Stimulated activated CD4-positive, alpha-beta T cell treated with anti-CD3 and anti-CD28 coated beads, TNF-alpha, amount 100 ng/mL, for 48 hours (primary cell): ENCODE measurements at regions not wholly inside any gene's neighbourhood (a gene's known extent, or its start where the extent isn't known, plus 50 kb on each side); places are given as distances from the start of the nearest gene placed in this dataset.
"Not testable (repeated sequence)": the region's sequence is repeated elsewhere in the genome, so short reads cannot be mapped to it uniquely, and the experiment has no call there.

Experiments
- DNase-seq, 3 donors: peaks; one replicate each; pipeline ENCODE4 v3.0.0-alpha.2; 2020; ENCODE audit warnings: low read depth in 3 of 3

- no peak for DNase-seq
Observed at GRCh38 chr13:50452028-50452427, 391.5 kb downstream of the DLEU7 start.

GRCh38 chr13:50452756-50453155 is 390.7 kb downstream of the DLEU7 start:
- no peak for DNase-seq

DNA sequence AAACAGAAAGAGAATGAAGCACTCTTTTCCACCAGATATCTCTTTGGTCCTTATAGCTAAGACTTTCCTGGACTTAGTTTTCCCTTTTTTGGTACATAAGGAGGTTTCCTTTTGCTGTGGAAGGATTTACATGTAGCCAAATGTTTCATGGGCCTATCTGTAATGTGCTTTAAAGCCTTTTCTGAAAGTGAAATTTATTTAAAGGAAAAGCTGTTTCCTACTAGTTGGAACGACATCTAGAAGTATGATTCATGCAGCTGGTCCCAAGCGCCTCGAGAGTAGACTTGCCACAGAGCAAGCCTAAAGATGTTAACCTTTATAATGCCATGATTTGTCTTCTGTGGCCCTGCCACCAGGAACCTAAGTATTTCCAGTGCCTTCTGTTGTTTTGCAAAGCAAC is 390.3 kb downstream of the DLEU7 start:
- DNase-seq: no peak

- no peak for DNase-seq
Observed at GRCh38 chr13:50456111-50456510, 387.4 kb downstream of the DLEU7 start.

DNA sequence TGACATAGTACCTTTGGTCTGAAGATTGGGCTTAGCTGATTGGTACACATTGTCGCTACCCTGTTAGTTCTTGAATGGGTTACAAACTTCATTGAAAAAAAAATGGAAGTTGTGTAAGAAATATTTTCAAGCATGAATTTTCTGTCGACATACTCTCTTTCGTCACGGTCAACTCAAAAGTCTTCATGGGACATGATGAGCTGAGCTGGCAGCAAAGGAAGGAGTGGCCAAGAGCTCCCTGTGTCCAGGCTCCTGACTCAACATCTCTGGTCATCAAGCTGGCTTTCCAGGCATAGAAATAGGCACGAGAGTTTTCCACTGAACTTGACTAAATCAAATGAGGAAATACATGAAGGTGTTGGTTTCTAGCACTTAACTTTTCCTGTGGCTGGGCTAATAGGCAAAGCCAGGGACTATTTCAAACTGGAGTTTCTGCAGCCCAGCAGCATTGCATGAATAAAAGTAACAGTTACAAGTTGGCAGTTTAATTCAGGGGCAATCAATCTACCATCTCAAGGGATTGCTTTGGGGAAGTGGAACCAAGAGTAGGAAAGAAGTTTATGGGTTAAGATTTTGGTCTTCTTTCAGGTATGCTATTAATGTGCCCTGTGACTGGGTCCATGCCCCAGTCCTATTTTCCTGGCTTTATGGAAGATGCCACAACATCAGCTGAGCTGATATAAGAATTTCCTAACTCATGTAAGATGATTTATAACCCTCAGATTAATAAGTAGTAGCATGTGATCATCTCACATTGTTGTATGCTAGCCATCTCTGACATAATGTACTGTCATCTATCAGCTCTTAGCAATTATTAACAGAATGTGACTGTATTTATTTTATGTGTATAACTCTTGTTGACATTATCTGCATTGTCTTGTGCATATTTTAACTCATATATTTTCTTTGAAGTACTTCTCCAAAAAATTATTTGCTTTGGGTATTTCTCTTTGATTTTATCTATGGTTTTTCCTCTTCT is 385.8 kb downstream of the DLEU7 start:
- no peak for DNase-seq

DNA sequence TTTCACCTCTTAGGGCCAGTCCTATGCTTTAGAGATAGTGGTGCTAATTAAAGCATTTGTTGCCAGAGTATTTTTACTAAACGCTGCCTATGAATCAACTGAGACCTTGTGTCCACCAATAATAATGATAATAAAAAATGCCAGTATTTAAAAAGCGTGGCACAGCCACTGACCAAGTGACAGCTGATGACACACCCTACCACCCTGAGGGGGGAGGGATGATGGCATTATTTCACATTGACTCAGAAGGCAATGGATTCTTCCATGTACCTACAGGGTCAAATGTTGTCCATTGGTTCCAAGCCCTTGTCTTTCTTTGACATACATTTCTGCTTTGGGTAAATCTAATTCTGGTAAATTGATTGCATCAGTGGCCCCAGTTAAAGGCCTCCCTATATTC is 384.4 kb downstream of the DLEU7 start:
- no peak for DNase-seq

- no peak for DNase-seq
Observed at GRCh38 chr13:50459658-50460057, 383.8 kb downstream of the DLEU7 start.

GRCh38 chr13:50460358-50460757 is 383.1 kb downstream of the DLEU7 start:
- no peak for DNase-seq

GRCh38 chr13:50461189-50461588 is 382.3 kb downstream of the DLEU7 start:
- no peak for DNase-seq

DNA sequence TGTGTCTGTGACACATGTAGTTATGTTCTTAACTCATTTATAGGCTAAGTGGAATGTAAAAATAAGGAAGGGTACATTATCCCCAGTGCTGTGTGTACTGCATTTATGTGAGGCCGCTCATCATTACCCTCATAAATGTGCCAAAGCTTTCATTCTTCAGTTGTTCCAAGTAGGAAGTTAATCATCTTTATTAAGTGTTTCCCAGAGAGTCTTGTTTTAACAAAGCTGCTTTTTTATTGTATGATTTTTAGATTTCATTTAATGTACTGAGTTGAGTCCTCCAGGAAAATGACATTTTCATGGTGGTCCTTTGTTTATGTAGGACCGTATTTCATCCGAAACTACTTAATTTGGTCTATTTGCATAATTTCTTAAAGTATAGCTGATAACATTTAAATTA is 379.8 kb downstream of the DLEU7 start:
- DNase-seq: no peak

GRCh38 chr13:50464349-50465251 is 378.9 kb downstream of the DLEU7 start:
- no peak for DNase-seq

- DNase-seq: no peak
Observed at GRCh38 chr13:50466456-50466855, 377.0 kb downstream of the DLEU7 start.

GRCh38 chr13:50467156-50468110 is 376.1 kb downstream of the DLEU7 start:
- no peak for DNase-seq

DNA sequence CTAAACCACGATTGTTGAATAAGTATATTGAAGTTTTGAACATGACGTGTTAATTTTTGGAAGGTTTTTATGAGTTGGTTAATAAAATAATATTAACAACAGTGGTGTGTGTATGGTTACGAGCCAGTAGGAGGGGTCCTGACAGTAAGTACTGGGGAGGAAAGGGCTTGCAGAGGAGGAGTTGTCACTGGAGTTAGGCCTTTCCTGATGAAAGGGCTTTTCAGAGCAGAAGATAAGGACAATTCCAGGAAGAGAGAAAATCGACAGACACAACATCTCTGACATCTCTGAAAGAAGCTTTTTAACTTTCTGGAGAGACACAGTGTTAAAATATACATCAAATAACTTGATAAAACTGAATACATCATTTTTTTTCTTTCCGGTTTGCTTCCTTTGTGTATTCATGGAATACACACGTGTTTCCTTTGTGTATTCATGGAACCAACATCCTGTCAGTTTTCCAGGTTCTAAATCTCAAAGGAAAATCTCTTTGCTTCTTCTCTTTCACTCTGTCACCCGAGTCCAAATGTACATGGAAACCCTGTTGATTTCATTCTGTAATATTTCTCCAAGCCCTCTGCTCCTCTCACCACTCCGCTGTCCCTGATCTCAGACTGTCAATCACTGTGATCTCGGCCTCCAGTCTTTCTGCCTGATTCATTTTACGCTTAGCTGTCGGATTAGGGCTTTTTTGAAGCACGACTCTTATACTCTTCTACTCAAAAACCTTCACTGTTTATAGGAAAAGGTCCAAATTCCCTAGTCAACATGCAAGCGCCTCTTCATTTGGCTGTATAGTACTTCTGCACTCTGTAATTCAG is 374.4 kb downstream of the DLEU7 start:
- DNase-seq: no peak

- DNase-seq: not testable (repeated sequence)
Observed at GRCh38 chr13:50473050-50473449, 370.4 kb downstream of the DLEU7 start.

- DNase-seq: no peak
Observed at GRCh38 chr13:50474088-50474662, 369.3 kb downstream of the DLEU7 start.

DNA sequence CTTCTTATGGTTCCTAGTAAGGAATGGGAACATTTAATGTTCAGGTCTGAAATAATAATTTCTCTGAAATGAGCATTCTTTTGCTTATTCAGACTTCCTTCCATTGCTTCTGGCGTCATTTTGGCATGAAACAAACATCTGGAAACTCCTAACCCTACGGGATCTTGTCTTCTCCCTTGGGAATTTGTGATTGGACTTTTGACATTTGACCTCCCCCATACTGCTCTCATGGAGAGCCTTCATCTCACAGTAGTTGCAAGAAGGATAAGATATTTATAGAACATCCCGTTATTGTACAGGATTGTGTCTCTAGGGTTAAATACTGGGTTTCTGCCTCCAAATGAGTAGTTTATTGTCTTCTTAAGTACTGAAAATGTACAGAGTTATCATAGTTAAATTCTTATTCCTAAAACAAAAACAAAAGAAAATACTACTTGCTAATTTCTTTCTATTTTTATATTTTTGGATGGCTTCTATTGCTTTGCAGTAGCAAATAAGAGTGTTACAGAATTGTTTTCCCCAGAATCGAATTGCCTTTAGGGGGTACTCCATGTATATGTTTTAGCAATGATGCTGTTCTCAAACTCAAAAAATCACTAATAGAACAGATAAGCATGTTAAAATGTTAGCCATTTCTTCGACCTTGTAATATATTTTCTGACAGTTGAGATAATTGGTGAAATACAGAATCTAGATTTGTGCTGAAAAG is 366.8 kb downstream of the DLEU7 start:
- no peak for DNase-seq

DNA sequence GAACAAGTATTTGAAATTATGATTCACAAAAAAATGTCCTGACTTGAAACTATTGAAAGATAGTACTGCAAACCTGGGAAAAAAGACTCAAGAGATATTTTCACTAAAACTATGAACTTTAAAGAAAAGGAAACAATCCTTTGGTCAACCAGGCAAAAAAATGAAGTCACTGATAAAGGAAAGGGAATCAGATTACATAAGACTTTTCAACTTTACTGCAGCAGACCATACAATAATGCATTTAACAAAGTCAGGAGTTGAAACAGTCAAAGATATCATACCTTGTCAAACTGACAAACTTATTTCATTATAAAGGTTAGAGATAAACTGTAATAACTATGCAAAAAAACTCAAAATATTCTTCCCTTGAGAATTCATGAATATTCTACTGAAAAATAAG is 361.6 kb downstream of the DLEU7 start:
- no peak for DNase-seq

DNA sequence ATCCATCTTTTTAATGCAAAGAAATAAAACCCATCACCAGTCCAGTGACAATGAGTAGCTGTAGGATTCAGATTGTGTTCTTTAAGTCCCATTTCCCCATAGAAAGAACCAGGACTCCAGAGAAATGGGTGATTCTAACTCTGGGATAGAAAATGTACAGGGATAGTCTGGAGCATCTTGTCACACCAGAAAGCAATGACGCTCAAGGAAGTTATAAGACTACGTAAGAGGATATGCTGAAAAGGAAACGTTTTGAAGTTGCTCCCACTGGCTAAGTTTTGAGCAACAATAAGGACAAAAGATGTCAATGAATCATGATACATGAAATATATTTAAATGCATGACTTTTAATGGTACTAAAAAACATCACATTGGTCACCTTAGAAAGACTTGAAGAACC is 360.1 kb downstream of the DLEU7 start:
- DNase-seq: no peak
